HG03196 (cell line): ENCODE measurements at regions not wholly inside any gene's neighbourhood (a gene's known extent, or its start where the extent isn't known, plus 50 kb on each side); places are given as distances from the start of the nearest gene placed in this dataset.

Experiments used
- ATAC-seq: cut with Tn5 transposase; IDR thresholded peaks from one replicate; pipeline ENCODE4 v1.9.1; 2021; ENCODE audit not compliant: unreplicated experiment

DNA sequence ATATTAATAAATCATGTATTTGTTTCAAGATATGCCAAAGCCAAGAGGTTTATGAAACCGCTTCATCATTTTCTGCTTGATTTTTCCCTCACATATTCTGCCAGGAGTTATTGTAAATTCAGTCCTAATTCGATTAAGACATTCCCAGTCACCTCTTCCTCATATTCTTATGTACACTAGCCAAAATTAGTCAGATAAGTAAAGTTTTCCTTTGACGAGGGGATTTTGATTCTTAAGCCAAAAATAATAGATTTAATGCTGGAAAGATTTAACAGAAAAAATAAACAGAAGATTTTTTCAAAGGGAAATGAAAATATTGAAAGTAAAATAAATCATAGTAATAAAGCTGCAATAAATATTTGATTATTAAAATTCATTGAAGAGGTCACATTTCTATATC, 51.0 kb upstream of the VEGFC start:
- no peak for ATAC-seq

DNA sequence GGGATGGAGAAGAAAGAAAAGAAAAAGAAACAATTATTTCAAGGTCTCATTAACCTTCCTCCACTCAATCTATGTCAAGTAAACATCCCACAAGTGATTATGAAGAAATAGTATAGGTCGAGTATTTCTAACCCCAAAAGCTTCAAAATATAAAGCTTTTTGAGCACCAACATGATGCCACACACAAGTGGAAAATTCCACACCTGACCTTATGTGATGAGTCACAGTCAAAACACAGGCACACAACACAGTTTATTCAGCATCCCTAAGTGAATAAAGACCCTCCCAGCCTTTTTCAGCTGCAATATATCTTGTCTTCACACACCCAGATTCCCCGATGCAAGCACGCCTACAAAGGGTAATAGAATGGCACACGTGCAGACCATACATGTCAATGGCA, 51.7 kb upstream of the VEGFC start:
- no peak for ATAC-seq

DNA sequence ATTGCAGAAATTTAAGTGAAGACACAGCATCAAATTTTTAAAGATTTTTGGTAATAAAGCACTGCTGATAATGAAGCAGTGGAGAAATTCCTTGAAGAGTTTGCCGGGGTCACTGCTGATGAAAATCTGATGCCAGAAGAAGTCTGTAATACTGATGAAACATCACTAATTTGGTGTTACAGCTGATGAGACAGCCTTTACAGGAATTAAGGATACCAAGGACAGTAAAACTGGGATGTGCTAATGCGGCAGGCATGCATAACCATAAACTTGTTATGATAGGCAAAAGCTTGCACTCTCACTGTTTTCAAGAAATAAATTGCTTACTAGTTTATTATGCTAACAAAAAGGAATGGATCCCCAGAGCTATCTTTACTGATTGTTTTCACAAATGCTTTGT, 52.9 kb upstream of the VEGFC start:
- no peak for ATAC-seq

DNA sequence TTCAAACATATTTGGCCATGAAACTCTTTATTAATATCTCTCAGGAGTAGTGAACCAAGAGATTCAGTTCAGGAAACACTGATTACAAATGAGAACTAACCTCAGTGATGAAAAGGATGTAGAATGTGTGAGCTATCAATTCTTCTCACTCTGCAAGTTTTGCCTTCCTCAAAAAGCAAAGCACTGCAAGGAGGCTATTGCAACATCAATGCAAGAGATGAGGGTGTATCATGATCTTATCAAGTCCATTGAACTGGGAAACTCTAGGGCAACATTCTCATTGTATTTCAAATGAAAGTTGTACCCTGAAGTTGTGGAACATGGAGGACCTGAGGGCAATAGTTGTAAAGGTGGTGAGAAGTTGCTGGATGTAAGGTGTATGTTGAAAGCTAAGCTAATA, 56.4 kb upstream of the VEGFC start:
- ATAC-seq = no peak

DNA sequence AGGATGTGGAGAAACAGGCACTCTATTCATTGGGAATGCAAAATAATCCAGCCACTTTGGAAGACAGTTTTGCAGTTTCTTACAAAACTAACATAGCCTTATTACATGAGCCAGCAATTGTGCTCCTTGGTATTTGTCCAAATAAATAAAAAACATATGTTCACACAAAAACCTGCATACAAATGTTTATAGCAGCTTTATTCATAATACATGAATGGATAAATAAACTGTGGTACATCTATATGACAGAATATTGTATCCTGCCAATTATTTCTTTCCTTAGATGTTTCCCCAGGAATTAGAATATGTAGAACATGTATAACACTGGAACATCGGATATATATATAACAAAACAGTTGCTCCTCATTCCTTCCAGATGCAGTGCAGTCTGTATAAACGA, 57.7 kb upstream of the VEGFC start:
- no peak for ATAC-seq

DNA sequence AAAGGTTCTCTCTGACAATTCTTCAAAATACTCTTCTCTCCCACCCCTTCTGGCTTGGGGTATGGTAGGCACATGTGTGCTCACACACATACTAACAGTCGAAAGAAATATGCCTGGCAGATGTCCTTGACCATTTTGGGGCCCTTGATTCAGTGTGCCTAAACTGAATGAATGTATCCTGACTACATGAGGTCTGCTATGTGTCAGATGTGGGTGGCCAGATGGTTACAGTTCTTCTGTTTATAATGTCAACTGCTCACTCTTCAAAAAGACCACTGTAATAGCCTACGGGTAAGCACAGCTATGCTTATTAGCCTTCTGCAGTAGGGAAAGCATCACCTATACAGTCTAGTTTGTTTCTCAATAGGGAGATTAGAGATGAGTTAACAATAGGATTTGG, 63.7 kb upstream of the VEGFC start:
- ATAC-seq = no peak

DNA sequence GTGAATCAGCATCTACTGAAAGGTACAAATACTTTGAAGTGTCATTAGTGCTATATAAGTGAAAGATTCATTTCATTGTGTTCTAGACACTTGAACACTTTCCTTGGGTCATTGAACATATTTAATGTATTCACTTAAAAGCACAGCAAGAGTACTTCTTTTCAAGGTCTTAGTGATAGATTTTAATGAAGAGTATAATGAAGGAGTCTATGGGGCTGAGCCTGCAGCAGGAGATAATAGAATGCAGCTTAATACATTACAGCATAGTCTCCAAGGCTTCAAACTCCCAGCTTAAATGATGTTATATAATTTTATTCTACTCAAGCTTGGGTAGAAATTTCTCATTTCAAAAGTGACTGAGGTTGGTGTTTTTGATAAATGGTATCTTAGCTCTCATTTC, 66.1 kb upstream of the VEGFC start:
- ATAC-seq = no peak

DNA sequence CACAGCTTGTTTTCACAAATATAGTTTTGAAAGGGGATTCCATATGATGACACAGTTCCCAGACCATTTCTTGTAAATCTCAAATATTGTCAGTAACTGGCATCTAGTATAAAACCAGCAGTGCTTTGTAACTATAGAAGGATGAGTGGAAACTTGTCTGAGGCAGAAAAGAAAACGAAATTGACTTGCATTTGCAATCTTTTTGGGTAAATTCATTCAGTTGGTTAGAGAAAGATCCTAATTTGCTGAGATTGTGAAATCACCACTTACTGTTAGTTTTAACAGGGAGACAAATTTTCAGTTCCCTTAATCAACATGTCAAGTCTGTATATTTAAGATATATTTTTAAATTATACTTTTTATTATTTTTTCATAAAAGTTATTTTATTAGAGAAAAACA, 71.5 kb upstream of the VEGFC start:
- no peak for ATAC-seq

DNA sequence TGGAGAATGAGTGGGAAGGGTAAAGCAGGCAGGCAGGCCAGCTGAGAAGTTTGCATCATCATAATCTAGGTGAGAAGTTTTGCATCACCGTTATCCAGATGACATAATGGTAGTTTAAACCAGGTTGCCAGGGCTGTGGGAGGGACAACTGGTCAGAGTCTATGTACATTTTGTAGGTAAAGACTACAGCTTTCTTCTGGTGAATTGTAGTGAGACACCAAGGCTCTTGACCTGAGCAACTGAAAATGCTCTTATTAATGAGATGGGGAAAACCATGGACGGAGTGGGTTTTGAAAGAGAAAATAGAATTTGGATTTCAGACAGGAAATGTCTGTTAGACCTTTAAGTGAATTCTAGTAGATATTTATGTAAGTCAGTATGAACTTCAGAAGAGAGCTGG, 76.0 kb upstream of the VEGFC start:
- no peak for ATAC-seq

DNA sequence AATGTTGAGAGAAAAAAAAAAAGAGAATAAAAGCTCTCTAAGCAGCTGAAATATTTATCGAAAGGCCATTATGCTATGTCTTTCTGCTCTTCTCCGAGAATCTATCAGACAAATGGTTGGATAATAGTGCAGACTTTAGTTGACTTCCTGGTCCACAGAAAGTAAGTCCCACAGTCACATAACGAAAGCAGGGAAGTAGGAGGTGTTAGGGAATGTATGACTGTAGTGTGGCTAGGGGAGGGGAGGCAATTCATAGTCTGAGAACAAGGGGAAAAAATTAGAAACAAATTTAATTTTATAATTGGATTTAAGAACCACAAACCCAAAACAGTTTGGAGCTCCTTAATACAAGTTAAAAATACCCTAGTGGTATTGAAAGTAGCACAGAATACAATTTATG, 79.7 kb upstream of the VEGFC start:
- no peak for ATAC-seq

DNA sequence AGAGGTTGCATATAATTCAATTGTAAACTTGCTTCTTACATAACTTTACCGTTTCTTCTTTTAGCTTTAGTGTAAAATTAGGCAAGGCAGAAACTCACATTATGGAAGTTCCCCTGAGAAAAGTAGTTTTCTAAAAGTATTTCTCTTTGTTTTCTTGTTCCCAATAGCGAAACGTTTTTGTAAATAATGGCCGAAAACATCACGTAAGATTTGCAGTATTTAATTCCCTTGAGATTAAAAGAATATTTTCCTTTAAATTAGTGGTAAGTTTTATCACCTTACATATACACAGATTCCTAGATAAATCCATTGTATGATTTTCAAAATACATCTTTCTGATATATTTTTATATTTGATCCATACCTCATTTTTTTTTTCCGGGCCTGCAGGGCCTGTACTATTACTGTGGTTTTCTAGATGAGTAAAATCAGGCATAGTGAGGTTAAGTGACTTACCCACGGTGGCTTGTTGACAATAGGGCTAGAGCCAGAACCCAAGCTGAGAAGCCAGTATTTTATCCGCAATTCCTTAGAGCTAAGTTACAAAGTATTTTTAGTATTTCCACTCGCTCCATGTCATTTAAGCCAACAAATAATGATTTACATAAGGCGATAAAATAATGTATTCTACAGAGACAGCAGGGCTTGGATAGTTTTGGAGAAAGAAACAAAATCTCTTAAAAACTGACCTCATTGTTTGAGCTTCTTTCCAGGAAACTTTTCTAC, 82.2 kb upstream of the VEGFC start:
- no peak for ATAC-seq

DNA sequence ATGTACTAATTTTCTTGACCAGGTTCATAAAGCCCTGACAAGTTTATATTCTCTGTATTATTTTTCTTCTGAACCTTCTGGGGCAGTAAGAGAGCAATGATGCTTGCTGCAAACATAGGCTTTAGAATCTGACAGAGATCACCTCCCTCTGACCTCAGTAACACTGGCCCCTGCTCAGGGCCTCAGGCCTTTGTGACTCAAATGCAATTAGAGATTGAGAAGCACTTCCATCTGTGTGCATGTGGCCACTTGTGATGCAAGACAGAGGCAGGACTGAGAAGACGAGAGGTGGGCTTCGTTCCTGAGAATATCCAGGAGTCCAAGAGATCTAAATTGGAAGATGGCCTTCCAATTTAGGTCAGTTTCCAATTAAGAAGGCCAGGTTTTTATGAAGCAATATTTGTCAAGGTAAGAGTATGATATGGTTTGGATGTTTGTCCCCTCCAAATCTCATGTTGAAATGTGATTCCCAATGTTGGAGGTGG, 82.8 kb upstream of the VEGFC start:
- no peak for ATAC-seq

DNA sequence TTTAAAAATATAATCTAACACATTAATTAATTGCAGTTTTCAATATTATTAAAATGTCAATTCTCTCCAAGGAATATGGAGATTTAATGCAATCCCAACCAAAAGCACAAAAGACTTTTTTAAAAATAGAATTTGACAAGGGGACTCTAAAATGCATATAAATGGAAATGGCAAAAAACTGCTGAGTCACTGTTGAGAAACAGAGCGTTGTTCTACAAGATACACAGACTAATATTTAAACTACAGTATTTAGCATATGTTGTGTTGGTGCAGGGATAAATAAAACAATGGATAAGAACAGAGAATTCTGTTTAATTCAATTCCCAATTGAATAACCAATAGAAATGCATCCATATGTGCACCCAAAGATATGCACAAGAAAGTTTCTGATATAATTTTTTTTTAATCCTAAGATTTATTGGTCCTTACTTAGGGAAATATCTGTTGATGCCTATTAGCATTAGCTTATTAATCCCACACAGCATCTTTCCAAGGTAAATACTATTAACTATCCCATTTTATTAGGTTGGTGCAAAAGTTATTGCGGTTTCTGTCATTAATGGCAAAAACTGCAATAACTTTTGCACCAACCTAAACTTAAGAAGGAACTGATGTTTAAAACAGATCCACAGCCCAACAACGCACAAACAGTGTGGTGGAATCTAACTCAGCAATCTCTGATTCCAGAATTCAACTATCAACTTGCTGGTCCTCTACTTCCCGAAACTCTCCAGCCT, 86.8 kb upstream of the VEGFC start:
- no peak for ATAC-seq

DNA sequence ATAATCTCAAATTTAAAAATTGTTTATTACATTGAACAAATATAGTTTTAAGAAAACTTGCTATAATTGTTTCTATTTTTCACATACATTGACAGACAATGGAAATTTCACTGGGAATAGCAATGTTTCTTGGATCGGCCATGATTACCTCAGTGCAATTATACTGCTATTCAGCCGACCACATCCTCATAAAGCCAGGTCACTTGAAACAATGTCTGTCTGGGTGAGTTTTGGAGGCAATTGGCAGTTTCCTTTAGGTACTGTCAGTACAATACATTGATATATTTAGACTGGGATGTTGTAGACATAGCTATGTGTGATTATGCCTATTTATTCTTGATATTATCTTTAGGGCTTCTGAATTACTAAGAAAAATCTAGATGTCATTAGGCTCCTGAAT, 89.5 kb upstream of the VEGFC start:
- ATAC-seq = no peak

DNA sequence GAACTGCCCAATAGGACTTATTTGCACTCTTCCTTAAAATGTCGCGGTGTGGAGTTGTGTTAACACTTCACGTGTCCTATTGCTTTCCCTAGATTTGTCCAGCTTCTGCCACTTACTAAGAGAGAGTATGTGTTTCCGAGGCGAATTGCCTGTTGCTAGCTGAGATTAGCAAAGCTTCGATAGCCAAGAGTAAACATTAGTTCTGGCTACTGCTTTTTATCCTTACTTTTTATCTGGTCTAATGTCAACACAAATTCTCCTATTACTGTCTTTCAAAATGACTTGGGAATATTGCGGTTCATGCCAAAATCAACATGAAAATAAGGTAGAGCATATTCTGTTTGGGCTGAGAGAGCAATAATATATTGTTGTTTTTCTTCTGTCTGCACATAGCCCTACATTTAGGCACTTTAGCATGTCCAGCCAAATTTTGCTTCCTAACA, 90.4 kb upstream of the VEGFC start:
- no peak for ATAC-seq

DNA sequence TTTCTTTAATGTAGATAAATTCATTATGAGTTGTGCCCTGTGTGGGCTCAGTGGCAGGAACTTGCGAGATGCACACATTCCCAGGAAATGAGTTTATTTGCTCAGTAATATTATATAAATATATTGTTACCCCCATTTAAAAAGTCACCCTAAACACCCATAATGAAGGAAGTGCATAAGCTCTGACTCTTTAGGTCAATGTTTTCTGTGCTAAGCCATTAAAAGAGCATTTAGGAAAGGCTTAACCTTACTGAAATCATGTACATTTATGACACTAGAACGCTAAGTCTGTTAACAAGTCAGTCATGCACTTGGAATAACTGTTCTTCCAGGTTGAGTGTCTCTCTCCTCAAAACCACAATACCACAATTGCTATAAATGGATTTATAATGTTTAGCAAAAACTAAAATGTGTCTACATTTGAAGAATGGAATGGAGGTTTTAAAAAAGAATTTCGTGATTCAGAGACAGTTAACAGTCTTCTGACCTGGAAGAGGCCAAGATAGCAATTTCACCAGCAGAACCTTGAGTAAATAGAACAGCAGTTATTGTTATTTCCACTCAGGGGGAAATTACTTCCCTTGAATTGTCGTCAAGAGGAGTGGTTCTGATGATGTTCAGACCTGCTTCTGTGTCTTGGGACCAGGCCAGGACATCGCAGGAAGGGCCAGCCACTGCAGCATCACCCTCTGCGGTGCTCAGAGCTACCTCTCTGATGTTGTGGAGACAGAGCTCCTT, 91.1 kb upstream of the VEGFC start:
- no peak for ATAC-seq

DNA sequence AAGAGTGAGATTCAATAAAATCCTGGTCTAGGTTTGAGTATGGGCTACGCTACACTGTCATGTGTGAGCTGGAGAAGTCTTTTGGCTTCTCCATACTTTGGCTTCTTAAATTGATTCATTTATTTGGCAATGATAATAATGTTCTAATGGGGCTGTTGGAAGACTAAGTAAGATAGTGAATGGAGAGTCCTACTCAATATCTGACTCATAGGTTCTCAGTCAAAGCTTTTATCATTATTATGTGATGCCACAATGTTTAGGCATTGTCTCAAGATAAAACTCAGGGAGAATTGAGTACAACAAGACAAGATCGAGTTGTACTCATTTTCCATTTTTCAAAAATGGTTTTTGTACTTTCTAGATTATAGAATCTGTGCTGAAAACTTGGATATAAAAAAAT, 92.5 kb upstream of the VEGFC start:
- no peak for ATAC-seq

DNA sequence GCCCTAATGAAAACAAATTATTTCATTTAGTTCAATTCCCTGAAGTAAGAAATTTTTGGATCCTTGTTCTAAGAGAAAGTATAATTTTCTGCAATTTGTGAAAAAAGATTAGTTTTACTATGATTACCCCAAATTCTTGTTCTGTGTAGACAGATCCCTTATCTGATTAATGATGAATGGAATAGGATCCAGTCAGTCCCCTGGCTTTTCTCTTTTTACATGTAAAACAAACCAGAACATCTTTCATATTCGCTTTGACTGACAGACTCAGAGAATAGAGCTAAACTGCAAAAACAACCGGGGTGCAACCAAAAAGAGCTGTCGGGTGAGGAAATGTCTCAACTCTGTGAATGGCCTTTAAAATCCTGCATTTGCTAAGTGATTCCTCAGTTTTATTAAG, 93.4 kb upstream of the VEGFC start:
- no peak for ATAC-seq

DNA sequence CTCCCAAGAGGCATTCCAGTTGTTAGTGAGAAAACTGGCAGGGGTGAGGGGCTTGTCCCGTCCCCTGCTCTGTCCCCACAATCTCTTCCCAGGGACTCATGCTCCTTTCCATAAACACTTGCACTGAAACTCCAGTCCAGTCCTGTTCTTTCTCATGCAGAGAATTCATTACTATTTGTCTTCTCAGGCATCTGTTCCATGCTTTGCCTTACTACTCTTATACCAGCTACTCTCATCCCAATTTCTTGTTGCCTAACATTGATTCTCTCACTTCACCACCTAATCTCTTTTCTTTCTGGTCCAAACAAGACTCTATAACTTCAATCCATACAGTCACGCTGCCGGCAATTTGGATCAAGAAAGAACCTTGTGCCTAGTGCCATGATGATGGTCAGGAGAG, 97.1 kb upstream of the VEGFC start:
- ATAC-seq = no peak

DNA sequence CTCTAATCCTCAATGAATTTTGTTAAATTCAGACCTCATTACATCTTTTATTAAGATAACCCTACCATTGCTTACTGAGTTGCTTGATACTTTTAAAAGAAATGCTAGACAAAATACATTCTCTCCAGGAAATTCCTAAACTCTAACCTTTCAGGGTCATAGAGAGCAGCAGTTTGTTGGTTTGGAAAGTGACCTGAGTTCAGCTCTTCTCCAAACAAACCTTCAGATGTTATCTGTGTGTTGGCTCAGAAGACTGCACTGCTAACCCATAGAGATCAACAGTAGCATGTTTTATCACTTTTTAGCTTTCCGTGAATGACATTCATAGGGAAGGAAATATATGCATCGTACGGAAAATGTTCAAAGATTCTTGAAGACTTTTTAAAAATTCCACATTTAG, 101.8 kb upstream of the VEGFC start:
- ATAC-seq = no peak

DNA sequence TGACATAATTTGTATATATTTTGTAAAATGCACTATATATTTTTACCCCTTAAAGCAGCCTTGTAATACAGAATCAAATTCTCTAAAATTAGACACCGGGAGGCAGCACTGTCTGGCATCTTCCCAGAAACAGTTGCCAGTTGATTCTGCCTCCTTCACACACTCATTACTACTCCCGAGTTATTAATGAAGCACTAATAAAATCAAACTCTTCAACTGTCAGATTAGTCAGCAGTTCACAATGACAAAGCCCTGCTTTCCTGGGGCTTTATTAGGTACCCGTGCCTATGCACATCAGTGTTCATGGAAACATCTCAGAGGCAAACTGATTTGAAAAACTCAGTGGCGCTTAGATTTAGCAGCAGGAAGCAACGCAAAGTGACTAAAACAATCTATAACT, 103.5 kb upstream of the VEGFC start:
- ATAC-seq = no peak

DNA sequence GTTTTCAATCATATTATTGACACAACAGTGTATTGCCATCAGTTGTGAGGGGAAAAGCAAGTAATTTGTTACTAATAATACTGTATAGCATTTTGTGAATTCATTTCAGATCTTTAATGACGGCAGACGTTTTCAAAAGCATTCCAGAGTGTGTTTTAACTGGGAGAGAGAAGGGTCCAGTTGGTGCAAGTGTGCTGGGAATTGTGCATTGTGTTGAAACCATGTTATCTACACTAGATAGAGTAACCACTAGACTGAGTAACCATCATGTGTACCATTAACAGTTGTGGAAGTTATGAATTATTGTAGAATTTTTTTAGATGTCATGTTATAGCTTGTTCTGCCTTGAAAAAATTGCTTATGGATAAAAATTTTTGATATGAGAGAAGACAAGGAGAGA, 104.5 kb upstream of the VEGFC start:
- no peak for ATAC-seq
